K562 (cell line): ENCODE measurements at regions not wholly inside any gene's neighbourhood (a gene's known extent, or its start where the extent isn't known, plus 50 kb on each side); places are given as distances from the start of the nearest gene placed in this dataset.

ENCODE experiments used
- C11orf30 ChIP-seq: fragments of 450-650 bp; IDR thresholded peaks from 2 replicates; pipeline ENCODE4 v1.6.1; 2016; ENCODE audit warnings: low read depth, mild to moderate bottlenecking
- CBX3 ChIP-seq, 2 experiments: IDR thresholded peaks; 1 replicate in 1 of 2; 2 replicates in 1 of 2; pipeline ENCODE4 v1.6.1; 2012; ENCODE audit warnings: inconsistent platforms in 2 of 2, low read length in 2 of 2, borderline replicate concordance in 1 of 2, control low read depth in 1 of 2
- CREM ChIP-seq: IDR thresholded peaks from 2 replicates; pipeline ENCODE4 v1.6.1; 2014; ENCODE audit warnings: antibody characterized with exemption, low read depth
- ELK3 ChIP-seq: fragments of 450-650 bp; formaldehyde crosslinking; IDR thresholded peaks from 2 replicates; pipeline ENCODE4 v1.4.0; 2020; ENCODE audit warnings: mild to moderate bottlenecking
- ETV1 ChIP-seq: fragments of 450-650 bp; conservative IDR thresholded peaks from 2 replicates; pipeline ENCODE4 v1.6.1; 2016; ENCODE audit warnings: missing genetic modification characterization, control low read depth, low read depth, missing compliant biosample characterization
- FOXP1 ChIP-seq: sonication (generic); formaldehyde crosslinking; IDR thresholded peaks from 2 replicates; pipeline ENCODE4 v1.8.0; 2022; ENCODE audit warnings: mild to moderate bottlenecking, missing genetic modification reagents
- HDAC6 ChIP-seq: IDR thresholded peaks from 2 replicates; pipeline ENCODE4 v1.6.1; 2012; ENCODE audit warnings: low read depth, mild to moderate bottlenecking, control low read depth, inconsistent platforms, low read length, moderate library complexity
- HNRNPH1 ChIP-seq: fragments of 200-400 bp; formaldehyde crosslinking; optimal IDR thresholded peaks from 2 replicates; pipeline ENCODE3; 2017; ENCODE audit warnings: low read depth, mild to moderate bottlenecking, low read length, moderate library complexity
- ILK ChIP-seq: fragments of 450-650 bp; IDR thresholded peaks from 2 replicates; pipeline ENCODE4 v1.6.1; 2016; ENCODE audit warnings: missing genetic modification characterization, low read depth, mild to moderate bottlenecking, missing compliant biosample characterization, moderate library complexity, borderline replicate concordance
- KAT8 ChIP-seq: fragments of 450-650 bp; IDR thresholded peaks from 2 replicates; pipeline ENCODE4 v1.6.1; 2016; ENCODE audit warnings: low read depth, mild to moderate bottlenecking
- KDM4B ChIP-seq, 2 experiments: fragments of 450-650 bp in 1 of 2; sonication (generic) in 1 of 2; IDR thresholded peaks; 2 replicates each; pipeline ENCODE4 v1.6.1; 2016 to 2017; ENCODE audit warnings: borderline replicate concordance in 2 of 2, antibody characterized with exemption in 1 of 2, low read depth in 1 of 2, mild to moderate bottlenecking in 1 of 2
- MAFF ChIP-seq: IDR thresholded peaks from 2 replicates; pipeline ENCODE4 v1.6.1; 2012; ENCODE audit warnings: low read length, improper control_type of control experiment
- MTA1 ChIP-seq: fragments of 450-650 bp; IDR thresholded peaks from 2 replicates; pipeline ENCODE4 v1.6.1; 2017; ENCODE audit warnings: borderline replicate concordance
- RAD21 ChIP-seq, 2 experiments: fragments of 250-450 bp in 1 of 2; fragments of 450-650 bp in 1 of 2; sonication (Bioruptor Pico) in 1 of 2; formaldehyde crosslinking in 1 of 2; IDR thresholded peaks in 1 of 2; conservative IDR thresholded peaks in 1 of 2; 2 replicates each; pipeline versions ENCODE4 v1.4.0 to v1.8.0; 2020 to 2022; ENCODE audit warnings: mild to moderate bottlenecking in 2 of 2, moderate library complexity in 1 of 2
- SMARCE1 ChIP-seq: fragments of 450-650 bp; IDR thresholded peaks from 2 replicates; pipeline ENCODE4 v1.7.1; 2016; ENCODE audit warnings: mild to moderate bottlenecking
- TAL1 ChIP-seq: fragments of 450-650 bp; IDR thresholded peaks from 2 replicates; pipeline ENCODE4 v1.6.1; 2016; ENCODE audit warnings: mild to moderate bottlenecking
- TOE1 ChIP-seq, 2 experiments: fragments of 450-650 bp in 1 of 2; sonication (generic) in 1 of 2; formaldehyde crosslinking in 1 of 2; IDR thresholded peaks; 2 replicates each; pipeline versions ENCODE4 v1.7.1 to v1.8.0; 2016 to 2022; ENCODE audit warnings: borderline replicate concordance in 2 of 2, mild to moderate bottlenecking in 2 of 2, antibody characterized with exemption in 1 of 2, inconsistent platforms in 1 of 2, low read depth in 1 of 2, missing genetic modification reagents in 1 of 2, moderate library complexity in 1 of 2
- WHSC1 ChIP-seq: IDR thresholded peaks from one replicate; pipeline ENCODE4 v1.6.1; 2012; ENCODE audit warnings: low read length, control low read depth, inconsistent platforms
- ZBTB12 ChIP-seq: fragments of 250-450 bp; sonication (Bioruptor Pico); IDR thresholded peaks from 2 replicates; pipeline ENCODE4 v1.4.0; 2020
- ZNF184 ChIP-seq: sonication (generic); formaldehyde crosslinking; IDR thresholded peaks from 2 replicates; pipeline ENCODE4 v1.5.0; 2020; ENCODE audit warnings: missing genetic modification reagents
- ZNF311 ChIP-seq: fragments of 250-450 bp; sonication (Bioruptor Pico); IDR thresholded peaks from 2 replicates; pipeline ENCODE4 v1.4.0; 2020; ENCODE audit warnings: mild to moderate bottlenecking, moderate library complexity
- ZNF644 ChIP-seq: fragments of 200-800 bp; sonication (Bioruptor generic); IDR thresholded peaks from 2 replicates; pipeline ENCODE4 v1.6.1; 2016; ENCODE audit warnings: low read depth, missing genetic modification characterization, missing compliant biosample characterization
- TF ChIP-seq, protein P1 (sequence below): fragments of 450-650 bp; IDR thresholded peaks from 2 replicates; pipeline ENCODE4 v1.6.1; 2016; ENCODE audit warnings: missing biosample characterization, missing genetic modification characterization
- TF ChIP-seq, protein P2 (sequence below): fragments of 450-650 bp; IDR thresholded peaks from 2 replicates; pipeline ENCODE4 v1.6.1; 2017; ENCODE audit warnings: mild to moderate bottlenecking, moderate library complexity

DNA sequence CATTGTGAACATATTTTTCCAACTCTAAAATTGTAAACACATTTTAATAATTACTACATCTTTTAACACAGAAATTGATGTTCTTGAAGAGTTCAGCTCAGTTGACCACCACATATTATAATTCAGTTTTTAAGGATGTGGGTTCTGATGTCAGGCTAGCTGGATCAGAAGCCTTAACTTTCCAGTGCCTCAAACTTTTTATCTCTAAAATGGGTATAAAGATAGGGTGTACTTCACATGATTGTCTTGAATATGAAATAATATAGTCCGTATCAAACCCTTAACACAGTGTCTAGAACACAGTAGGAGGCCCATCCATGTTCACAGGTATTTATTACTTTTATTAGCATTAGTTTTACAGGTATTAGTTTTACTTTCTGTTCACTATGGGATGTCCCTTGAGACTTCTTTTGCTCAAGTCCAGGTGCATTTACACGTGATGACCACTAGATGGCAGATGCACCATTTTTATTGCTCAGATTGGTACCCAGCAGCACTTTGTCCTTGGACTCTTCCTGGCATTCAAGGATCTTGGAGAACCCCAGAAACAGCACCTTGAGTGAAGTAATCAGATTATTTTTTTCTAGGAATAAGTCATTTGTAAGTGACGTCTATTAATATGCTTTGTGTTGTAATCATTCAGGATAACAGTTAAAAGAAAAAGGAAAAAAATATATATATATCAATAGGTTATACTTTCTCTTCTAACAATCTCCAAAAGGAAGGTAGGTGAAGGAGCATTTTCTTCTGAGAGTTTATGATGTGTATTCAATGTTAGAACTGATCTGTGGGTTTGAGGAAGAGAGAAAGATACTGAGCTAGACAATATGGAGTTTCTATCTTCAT is 580.2 kb downstream of the ETNK1 start (continued):
- peak; percentile 84 to 90 for TF ChIP-seq RAD21 (CRISPR knock-in tag; conservative IDR thresholded peaks at IDR 0.05 in 1 of 2, IDR thresholded peaks at IDR 0.05 in 1 of 2)
- 0 out of 3 replicates have a peak, but pooled peaks of 1 of the 2 experiments have one; percentile 20 for TF ChIP-seq CBX3 (IDR thresholded peaks at IDR 0.05; ENCODE audit: borderline replicate concordance in 1 of 2, low read length in 2 of 2)
- TF ChIP-seq TOE1 (IDR thresholded peaks at IDR 0.05; ENCODE audit: borderline replicate concordance) = no peak
- no peak for TF ChIP-seq TOE1 (CRISPR knock-in tag; IDR thresholded peaks at IDR 0.05; ENCODE audit: borderline replicate concordance, low read depth)
- TF ChIP-seq ZNF184 (CRISPR knock-in tag) = no peak
- TF ChIP-seq CREM = 0 out of 2 replicates have a peak, but pooled peaks have one; percentile 12
- TF ChIP-seq HNRNPH1 = no peak
- TF ChIP-seq ILK (tag) = no peak
- TF ChIP-seq, protein P1, sequence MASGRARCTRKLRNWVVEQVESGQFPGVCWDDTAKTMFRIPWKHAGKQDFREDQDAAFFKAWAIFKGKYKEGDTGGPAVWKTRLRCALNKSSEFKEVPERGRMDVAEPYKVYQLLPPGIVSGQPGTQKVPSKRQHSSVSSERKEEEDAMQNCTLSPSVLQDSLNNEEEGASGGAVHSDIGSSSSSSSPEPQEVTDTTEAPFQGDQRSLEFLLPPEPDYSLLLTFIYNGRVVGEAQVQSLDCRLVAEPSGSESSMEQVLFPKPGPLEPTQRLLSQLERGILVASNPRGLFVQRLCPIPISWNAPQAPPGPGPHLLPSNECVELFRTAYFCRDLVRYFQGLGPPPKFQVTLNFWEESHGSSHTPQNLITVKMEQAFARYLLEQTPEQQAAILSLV (tag) = no peak
- no peak for TF ChIP-seq HDAC6
- no peak for TF ChIP-seq SMARCE1
- no peak for TF ChIP-seq C11orf30
- no peak for TF ChIP-seq WHSC1
- no peak for TF ChIP-seq ZNF644 (tag)
- no peak for TF ChIP-seq TAL1
- no peak for TF ChIP-seq MTA1
- TF ChIP-seq MAFF = no peak
- no peak for TF ChIP-seq ETV1 (tag)
- TF ChIP-seq ZNF311 (CRISPR knock-in tag) = no peak
- TF ChIP-seq KAT8 = no peak
- TF ChIP-seq FOXP1 (CRISPR knock-in tag) = no peak
- TF ChIP-seq ZBTB12 (CRISPR knock-in tag) = no peak
- no peak for TF ChIP-seq ELK3 (CRISPR knock-in tag)
- TF ChIP-seq, protein P2, sequence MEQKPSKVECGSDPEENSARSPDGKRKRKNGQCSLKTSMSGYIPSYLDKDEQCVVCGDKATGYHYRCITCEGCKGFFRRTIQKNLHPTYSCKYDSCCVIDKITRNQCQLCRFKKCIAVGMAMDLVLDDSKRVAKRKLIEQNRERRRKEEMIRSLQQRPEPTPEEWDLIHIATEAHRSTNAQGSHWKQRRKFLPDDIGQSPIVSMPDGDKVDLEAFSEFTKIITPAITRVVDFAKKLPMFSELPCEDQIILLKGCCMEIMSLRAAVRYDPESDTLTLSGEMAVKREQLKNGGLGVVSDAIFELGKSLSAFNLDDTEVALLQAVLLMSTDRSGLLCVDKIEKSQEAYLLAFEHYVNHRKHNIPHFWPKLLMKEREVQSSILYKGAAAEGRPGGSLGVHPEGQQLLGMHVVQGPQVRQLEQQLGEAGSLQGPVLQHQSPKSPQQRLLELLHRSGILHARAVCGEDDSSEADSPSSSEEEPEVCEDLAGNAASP = no peak
- no peak for TF ChIP-seq KDM4B (IDR thresholded peaks at IDR 0.05; ENCODE audit: borderline replicate concordance in 2 of 2, low read depth in 1 of 2)
